Lung (tissue), 11 donors: ENCODE measurements at regions not wholly inside any gene's neighbourhood (a gene's known extent, or its start where the extent isn't known, plus 50 kb on each side); places are given as distances from the start of the nearest gene placed in this dataset.

ENCODE experiments used
- ATAC-seq: fragments of 200-7000 bp; cut with Tn5 transposase; one replicate; pipeline ENCODE4 v1.9.1; 2020; ENCODE audit warnings: moderate number of reproducible peaks; ENCODE audit not compliant: insufficient read depth, low FRiP score
- DNase-seq, 3 donors: peaks; one replicate each; pipeline ENCODE4 v3.0.0-alpha.2; 2013 to 2017
- H3K27ac ChIP-seq, 2 donors: one replicate each; pipeline ENCODE4 v1.5.1; 2013; ENCODE audit warnings: mild to moderate bottlenecking in 2 of 2, moderate library complexity in 2 of 2, control low read depth in 1 of 2, inconsistent platforms in 1 of 2, low read depth in 1 of 2, low read length in 1 of 2
- H3K27me3 ChIP-seq, 3 donors: one replicate each; pipeline ENCODE4 v1.5.1; 2013; ENCODE audit warnings: low read length in 2 of 3; ENCODE audit not compliant: control insufficient read depth in 3 of 3, insufficient read depth in 3 of 3
- H3K36me3 ChIP-seq, 4 donors: one replicate each; pipeline ENCODE4 v1.5.1; 2013; ENCODE audit warnings: low read length in 4 of 4, mild to moderate bottlenecking in 1 of 4, moderate library complexity in 1 of 4; ENCODE audit not compliant: control insufficient read depth in 4 of 4, insufficient read depth in 4 of 4
- H3K4me1 ChIP-seq, 5 donors: one replicate each; pipeline ENCODE4 v1.5.1; 2013; ENCODE audit warnings: low read length in 5 of 5, mild to moderate bottlenecking in 2 of 5, moderate library complexity in 1 of 5; ENCODE audit not compliant: control insufficient read depth in 5 of 5, insufficient read depth in 5 of 5
- H3K4me3 ChIP-seq: one replicate; pipeline ENCODE4 v1.5.1; 2013; ENCODE audit warnings: mild to moderate bottlenecking, control low read depth, moderate library complexity
- H3K9ac ChIP-seq, 2 donors: one replicate each; pipeline ENCODE4 v1.5.1; 2013; ENCODE audit warnings: low read length in 2 of 2, control low read depth in 1 of 2; ENCODE audit not compliant: insufficient read depth in 1 of 2
- H3K9me3 ChIP-seq, 4 donors: one replicate each; pipeline ENCODE4 v1.5.1; 2013; ENCODE audit warnings: low read length in 3 of 4, mild to moderate bottlenecking in 1 of 4, moderate library complexity in 1 of 4; ENCODE audit not compliant: control insufficient read depth in 4 of 4, insufficient read depth in 3 of 4
- CTCF ChIP-seq: IDR thresholded peaks from 2 replicates; pipeline ENCODE4 v1.5.1; 2012; ENCODE audit warnings: mild to moderate bottlenecking; ENCODE audit errors: control extremely low read depth, extremely low read depth
- WGBS, 2 donors: extraction: QIAGEN DNeasy Blood & Tissue Kit; methylation state at CpG; one replicate each; pipeline ENCODE4 v1.1.7; 2013; 5-methylcytosine and 5-hydroxymethylcytosine counted together
- donor health status: control.
- donor health status: control.
- donor health status: Bipolar disorder and iron deficiency.
- donor health status: healthy.
- donor health status: DM: yes; HTN: yes; CAD: no.

GRCh38 chr13:40082639-40083038, 427.2 kb downstream of the COG6 start:
- Histone ChIP-seq H3K4me1 (peaks cover 0 to 3% (median 0%) of the 10 kb centered on the region in 5 donors), H3K9me3 (peaks cover 0 to 2% (median 0%) of the 10 kb centered on the region in 4 donors), H3K9ac (no peak overlapping the region), H3K36me3 (no peaks in the 10 kb centered on the region), H3K27ac (peak overlapping the region in 1 of 2 donors; percentile 42), H3K27me3 (no peaks in the 10 kb centered on the region), H3K4me3 (no peak overlapping the region)
- TF ChIP-seq CTCF, result no peak
- DNase-seq, result peak; percentile 24 to 75 (median 72)
- no peak for ATAC-seq
- 60 to 64% methylated on average over 8 of the region's 8 CpGs for WGBS, 2 donors

- WGBS, 2 donors, result 88 to 93% methylated on average over 2 of the region's 2 CpGs
- DNase-seq (no peak), ATAC-seq (no peak)
- Histone ChIP-seq H3K4me1 (peaks cover 0 to 3% (median 0%) of the 10 kb centered on the region in 5 donors), H3K27ac (no peak overlapping the region), H3K9me3 (peaks cover 0 to 2% (median 0%) of the 10 kb centered on the region in 4 donors), H3K4me3 (no peak overlapping the region), H3K36me3 (no peaks in the 10 kb centered on the region), H3K27me3 (peaks cover 0 to under 1% (median 0%) of the 10 kb centered on the region in 3 donors), H3K9ac (no peak overlapping the region)
- TF ChIP-seq CTCF, result no peak
These were observed 428.4 kb downstream of the COG6 start for GRCh38 chr13:40083841-40084240.

GRCh38 chr13:40084934-40085333, 429.5 kb downstream of the COG6 start:
- H3K9me3 ChIP-seq, result peaks cover 0 to 2% (median 0%) of the 10 kb centered on the region in 4 donors
- H3K4me1 ChIP-seq, result peaks cover 0 to 3% (median 0%) of the 10 kb centered on the region in 5 donors
- ATAC-seq (no peak), DNase-seq (no peak)
- H3K36me3 ChIP-seq, result no peaks in the 10 kb centered on the region
- H3K27me3 ChIP-seq, result peaks cover 0 to 2% (median 0%) of the 10 kb centered on the region in 3 donors
- H3K27ac ChIP-seq, result no peak overlapping the region
- H3K9ac ChIP-seq, result no peak overlapping the region
- no peak overlapping the region for H3K4me3 ChIP-seq
- TF ChIP-seq CTCF, result no peak
- 83 to 96% methylated on average over 2 of the region's 2 CpGs for WGBS, 2 donors
